ENCODE measurements at regions not wholly inside any gene's neighbourhood (a gene's known extent, or its start where the extent isn't known, plus 50 kb on each side); places are given as distances from the start of the nearest gene placed in this dataset.

DNA sequence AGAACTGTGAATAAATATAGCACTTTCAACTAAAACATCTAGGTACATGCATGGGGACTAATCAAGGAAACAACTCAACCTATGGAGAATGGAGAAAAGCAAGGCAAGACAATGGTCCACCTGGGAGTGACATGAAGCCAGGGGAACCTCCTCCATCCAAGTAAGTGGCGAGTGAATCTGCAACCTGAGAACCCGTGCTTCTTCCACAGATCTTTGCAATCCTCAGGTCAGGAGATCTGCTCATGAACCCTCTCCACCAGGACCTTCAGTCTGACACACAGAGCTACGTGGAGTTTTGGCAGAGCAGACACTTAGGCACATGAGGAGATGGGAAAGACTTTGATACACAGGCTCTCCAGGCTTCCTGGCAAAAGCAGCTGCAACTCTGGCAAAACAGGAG, 58.8 kb upstream of the KHDRBS2 start:
- Histone ChIP-seq H3K4me2 (no peak overlapping the region), H3K9me2 (ENCODE audit: insufficient read depth) (no peaks in the 10 kb centered on the region), H3K27me3 (ENCODE audit: insufficient read depth) (no peaks in the 10 kb centered on the region), H2AFZ (no peak overlapping the region), H3K27ac (ENCODE audit: low read depth) (no peak overlapping the region), H3K4me3 (no peak overlapping the region), H3K79me2 (replicated peaks; ENCODE audit: insufficient read depth) (no peaks in the 10 kb centered on the region), H4K20me1 (replicated peaks; ENCODE audit: insufficient read depth) (no peaks in the 10 kb centered on the region), H3F3A (replicated peaks; ENCODE audit: low read depth) (no peaks in the 10 kb centered on the region), H3K4me1 (ENCODE audit: insufficient read depth) (no peaks in the 10 kb centered on the region), H3K36me3 (ENCODE audit: insufficient read depth) (no peaks in the 10 kb centered on the region)
- H3K27me3 Mint-ChIP-seq (ENCODE audit: insufficient read depth, low read depth, poor library complexity) = no peaks in the 10 kb centered on the region
- DNase-seq (ENCODE audit: low spot score) = no peak
- no peak overlapping the region for H3K4me3 Mint-ChIP-seq
- no peak for ATAC-seq
- peaks cover 23% of the 10 kb centered on the region for H3K9me3 Mint-ChIP-seq
- TF ChIP-seq STAT1 (IDR thresholded peaks at IDR 0.05; ENCODE audit: unreplicated experiment) = no peak
- TF ChIP-seq EZH2phosphoT487 (IDR thresholded peaks at IDR 0.05; ENCODE audit: unreplicated experiment) = no peak
- no peak for TF ChIP-seq CREB1 (CRISPR knock-in tag; IDR thresholded peaks at IDR 0.05; ENCODE audit: low read depth)
- no peak for TF ChIP-seq EZH2 (IDR thresholded peaks at IDR 0.05; ENCODE audit: low read depth, unreplicated experiment)
- TF ChIP-seq ETS1 (IDR thresholded peaks at IDR 0.05) = no peak
- TF ChIP-seq ZNF462 (CRISPR knock-in tag; IDR thresholded peaks at IDR 0.05) = no peak
- no peak for TF ChIP-seq JUNB (IDR thresholded peaks at IDR 0.05; ENCODE audit: unreplicated experiment)
- no peak for TF ChIP-seq POLR2AphosphoS5 (IDR thresholded peaks at IDR 0.05; ENCODE audit: low read depth)
- no peak for TF ChIP-seq NANOG (IDR thresholded peaks at IDR 0.05; ENCODE audit: borderline replicate concordance)
- TF ChIP-seq, protein P1, sequence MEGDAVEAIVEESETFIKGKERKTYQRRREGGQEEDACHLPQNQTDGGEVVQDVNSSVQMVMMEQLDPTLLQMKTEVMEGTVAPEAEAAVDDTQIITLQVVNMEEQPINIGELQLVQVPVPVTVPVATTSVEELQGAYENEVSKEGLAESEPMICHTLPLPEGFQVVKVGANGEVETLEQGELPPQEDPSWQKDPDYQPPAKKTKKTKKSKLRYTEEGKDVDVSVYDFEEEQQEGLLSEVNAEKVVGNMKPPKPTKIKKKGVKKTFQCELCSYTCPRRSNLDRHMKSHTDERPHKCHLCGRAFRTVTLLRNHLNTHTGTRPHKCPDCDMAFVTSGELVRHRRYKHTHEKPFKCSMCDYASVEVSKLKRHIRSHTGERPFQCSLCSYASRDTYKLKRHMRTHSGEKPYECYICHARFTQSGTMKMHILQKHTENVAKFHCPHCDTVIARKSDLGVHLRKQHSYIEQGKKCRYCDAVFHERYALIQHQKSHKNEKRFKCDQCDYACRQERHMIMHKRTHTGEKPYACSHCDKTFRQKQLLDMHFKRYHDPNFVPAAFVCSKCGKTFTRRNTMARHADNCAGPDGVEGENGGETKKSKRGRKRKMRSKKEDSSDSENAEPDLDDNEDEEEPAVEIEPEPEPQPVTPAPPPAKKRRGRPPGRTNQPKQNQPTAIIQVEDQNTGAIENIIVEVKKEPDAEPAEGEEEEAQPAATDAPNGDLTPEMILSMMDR (conservative IDR thresholded peaks at IDR 0.05; ENCODE audit: low read depth in 2 of 2) = no peak
- TF ChIP-seq ZNF114 (CRISPR knock-in tag; IDR thresholded peaks at IDR 0.05) = no peak
- TF ChIP-seq, protein P2, sequence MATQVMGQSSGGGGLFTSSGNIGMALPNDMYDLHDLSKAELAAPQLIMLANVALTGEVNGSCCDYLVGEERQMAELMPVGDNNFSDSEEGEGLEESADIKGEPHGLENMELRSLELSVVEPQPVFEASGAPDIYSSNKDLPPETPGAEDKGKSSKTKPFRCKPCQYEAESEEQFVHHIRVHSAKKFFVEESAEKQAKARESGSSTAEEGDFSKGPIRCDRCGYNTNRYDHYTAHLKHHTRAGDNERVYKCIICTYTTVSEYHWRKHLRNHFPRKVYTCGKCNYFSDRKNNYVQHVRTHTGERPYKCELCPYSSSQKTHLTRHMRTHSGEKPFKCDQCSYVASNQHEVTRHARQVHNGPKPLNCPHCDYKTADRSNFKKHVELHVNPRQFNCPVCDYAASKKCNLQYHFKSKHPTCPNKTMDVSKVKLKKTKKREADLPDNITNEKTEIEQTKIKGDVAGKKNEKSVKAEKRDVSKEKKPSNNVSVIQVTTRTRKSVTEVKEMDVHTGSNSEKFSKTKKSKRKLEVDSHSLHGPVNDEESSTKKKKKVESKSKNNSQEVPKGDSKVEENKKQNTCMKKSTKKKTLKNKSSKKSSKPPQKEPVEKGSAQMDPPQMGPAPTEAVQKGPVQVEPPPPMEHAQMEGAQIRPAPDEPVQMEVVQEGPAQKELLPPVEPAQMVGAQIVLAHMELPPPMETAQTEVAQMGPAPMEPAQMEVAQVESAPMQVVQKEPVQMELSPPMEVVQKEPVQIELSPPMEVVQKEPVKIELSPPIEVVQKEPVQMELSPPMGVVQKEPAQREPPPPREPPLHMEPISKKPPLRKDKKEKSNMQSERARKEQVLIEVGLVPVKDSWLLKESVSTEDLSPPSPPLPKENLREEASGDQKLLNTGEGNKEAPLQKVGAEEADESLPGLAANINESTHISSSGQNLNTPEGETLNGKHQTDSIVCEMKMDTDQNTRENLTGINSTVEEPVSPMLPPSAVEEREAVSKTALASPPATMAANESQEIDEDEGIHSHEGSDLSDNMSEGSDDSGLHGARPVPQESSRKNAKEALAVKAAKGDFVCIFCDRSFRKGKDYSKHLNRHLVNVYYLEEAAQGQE (IDR thresholded peaks at IDR 0.05; ENCODE audit: unreplicated experiment) = no peak
- TF ChIP-seq ZNF331 (CRISPR knock-in tag; IDR thresholded peaks at IDR 0.05; ENCODE audit: low read depth) = no peak
- H3K27ac Mint-ChIP-seq = no peak overlapping the region
- no peaks in the 10 kb centered on the region for H3K4me1 Mint-ChIP-seq
- H3K36me3 Mint-ChIP-seq (ENCODE audit: low read depth) = 0 out of 3 replicates have a peak, but pooled peaks cover 4% of the 10 kb centered on the region

Measured in GM23338 (cell line).